ENCODE measurements at regions not wholly inside any gene's neighbourhood (a gene's known extent, or its start where the extent isn't known, plus 50 kb on each side); places are given as distances from the start of the nearest gene placed in this dataset.
"Not testable (repeated sequence)": the region's sequence is repeated elsewhere in the genome, so short reads cannot be mapped to it uniquely, and the experiment has no call there.

- ATAC-seq = no peak
These were observed 92.7 kb upstream of the C1orf174 start for GRCh38 chr1:3992746-3993145.

DNA sequence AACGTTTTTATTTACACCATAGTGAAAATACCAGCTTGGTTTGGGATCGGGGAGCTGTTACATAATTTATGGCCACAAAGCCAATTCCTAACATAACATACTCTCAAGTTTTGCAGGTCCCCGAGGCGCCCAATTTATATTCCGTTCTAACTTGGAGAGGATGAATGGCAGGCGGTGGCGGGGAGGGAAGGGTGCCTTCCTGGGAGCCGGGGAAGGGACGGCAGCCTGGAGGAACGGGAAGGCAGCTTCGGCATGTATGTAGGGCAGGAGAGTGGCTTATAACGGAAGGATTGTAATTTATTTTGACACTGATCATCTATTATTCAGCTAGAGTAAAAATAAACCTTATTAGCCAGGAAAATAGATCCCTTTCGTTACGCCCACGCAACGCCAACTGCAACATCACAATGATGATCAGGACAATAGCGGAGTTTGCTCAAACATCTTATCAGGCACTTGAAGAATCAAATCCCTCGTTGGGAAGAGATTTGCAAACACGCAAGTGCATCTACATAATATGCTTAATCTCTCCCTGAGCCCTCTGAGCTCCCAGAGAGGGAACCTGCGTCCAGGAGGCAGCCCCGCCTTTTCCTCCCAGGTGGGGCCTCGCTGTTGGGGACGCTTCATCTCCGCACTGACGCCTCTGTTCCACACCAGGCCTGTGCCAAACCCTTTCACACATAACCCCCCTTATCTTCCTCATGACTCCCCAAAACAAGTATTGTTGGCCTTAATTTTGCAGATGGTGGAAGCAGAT, 93.7 kb upstream of the C1orf174 start:
- no peak for ATAC-seq

- ATAC-seq = no peak
These were observed 95.2 kb upstream of the C1orf174 start for GRCh38 chr1:3995141-3995780.

DNA sequence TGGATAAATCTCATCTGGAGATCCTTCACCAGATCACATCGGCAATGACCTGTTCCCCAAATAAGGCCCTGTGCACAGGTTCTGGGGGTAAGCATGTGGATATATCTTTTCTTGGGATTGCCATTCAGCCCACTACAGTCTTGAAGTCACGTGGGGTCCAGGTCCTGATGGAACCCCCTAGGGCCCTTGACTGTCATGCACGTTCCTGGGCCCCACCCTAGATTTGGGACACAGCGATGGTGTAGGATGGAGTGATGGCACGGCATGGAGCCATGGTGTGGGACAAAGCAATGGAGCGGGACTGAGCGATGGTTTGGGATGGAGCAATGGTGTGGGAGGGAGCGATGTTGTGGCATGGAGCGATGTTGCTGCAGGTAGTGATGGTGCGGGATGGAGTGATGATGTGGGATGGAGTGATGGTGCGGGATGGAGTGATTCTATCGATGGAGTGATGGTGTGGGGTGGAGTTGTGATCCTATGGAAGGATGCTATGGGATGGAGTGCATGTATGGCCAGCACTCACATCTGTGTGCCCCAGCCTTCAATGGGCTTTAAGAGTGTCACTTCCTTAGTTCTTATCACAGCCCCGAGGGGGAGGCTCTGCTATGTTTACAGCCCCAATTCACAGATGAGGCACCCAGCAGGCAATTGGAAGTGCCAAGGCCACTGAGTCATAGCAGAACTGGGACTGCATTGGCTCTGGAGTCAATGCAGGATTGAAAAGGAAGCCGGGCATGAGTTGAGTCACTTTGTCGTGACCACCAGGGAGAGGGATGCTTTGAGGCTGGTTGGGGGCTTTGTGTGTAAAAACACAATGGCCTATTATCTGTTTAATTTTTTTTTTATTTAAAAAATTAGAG, 97.0 kb upstream of the C1orf174 start:
- ATAC-seq = no peak

DNA sequence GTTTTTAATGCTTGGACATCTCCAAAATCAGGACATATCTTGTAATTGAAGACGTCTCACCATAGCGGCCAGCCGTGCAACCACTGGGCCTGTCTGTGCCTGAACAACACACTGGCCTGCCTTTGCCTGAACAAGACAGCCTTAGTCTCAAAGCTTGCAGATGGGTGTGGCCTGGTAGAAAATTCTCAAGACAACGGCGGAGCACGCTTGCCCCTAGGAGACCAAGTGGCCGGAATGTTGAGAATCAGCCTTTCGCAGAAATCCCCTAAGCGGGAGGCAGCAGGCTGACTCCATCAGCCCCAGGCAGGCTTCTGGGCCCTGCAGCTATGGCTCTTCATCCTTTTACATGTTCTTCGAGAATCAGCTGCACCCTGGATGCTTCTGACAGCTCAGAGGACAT, 98.0 kb upstream of the C1orf174 start:
- ATAC-seq = no peak

DNA sequence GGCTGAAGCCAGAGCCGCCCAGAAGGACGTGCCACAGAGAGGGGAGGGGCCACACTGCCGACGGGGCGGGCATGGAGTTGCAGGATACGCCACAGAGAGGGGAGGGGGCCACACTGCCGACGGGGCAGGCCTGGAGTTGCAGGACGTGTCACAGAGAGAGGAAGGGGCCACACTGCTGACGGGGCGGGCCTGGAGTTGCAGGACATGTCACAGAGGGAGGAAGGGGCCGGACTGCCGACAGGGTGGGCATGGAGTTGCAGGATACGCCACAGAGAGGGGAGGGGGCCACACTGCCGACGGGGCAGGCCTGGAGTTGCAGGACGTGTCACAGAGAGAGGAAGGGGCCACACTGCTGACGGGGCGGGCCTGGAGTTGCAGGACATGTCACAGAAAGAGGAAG, 99.4 kb upstream of the C1orf174 start:
- not testable (repeated sequence) for ATAC-seq

GRCh38 chr1:3999941-4000735, 100.1 kb upstream of the C1orf174 start:
- no peak for ATAC-seq

GRCh38 chr1:4000811-4001251, 100.8 kb upstream of the C1orf174 start:
- no peak for ATAC-seq

DNA sequence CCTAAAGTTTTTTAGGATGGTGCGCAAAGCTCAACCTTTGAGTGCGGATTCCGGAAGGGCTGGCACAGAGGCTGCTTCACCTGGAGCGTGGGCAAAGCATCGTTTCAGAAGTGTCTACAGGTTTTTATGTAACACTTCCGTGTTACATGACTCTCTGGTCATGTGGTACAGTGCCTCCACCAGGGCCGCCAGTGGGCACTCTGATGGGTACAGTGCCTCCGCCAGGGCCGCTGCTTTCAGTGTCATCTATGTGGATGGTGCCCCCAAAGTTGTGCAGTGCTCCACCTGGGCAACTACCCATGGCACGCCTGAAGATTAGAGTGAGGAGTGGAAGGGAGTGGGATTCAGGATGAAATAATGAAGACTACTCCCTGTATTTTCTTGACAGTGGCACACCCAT, 101.4 kb upstream of the C1orf174 start:
- ATAC-seq = no peak

GRCh38 chr1:4002061-4002521, 102.0 kb upstream of the C1orf174 start:
- no peak for ATAC-seq

DNA sequence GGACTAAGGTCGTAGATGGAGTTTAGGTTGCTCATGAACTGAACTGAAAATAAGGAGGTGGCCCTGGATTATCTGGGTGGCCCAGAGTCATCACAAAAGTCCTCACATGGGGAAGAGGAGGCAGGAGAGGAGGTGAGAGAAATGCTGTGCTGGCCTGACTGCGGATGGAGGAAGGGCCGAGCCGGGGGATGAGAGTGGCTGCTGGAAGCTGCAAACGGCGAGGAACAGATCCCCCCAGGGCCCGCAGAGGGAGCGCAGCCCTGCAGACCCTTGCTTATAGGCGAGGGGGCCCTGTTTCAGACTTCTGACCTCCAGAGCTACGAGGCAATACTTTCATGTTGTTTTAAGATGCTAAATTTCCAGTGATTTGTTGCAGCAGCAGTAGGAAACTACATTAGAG, 102.7 kb upstream of the C1orf174 start:
- ATAC-seq = no peak

DNA sequence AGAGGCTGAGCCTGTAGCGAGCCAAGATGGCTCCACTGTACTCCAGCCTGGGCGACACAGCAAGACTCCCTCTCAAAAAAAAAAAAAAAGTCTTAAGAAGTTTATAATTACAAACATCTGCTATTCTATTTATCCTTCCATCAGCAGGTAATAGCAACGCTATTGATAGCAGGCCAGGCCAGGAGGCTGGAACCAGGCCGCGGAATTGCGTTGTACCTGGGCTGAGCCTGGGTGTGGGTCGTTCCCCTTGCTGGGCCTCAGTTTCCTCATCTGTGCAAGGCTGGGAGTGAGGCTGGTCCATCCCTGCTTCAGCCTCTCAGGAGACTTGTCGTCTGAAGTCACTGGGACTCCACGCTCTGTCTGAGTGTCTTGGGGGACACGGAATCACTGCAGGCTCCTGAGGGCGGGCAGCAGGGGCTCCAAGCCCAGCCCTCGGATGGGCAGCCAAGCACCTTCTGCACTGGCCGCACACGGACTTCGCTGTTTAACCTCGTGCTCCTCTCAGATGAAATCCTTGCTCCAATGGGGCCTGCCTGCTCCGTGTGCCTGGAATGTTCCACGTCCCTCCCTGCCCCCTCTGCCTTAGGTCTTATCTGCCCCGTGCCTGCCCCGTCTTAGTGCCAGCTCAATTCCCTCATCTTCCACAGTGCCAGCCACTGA, 103.9 kb upstream of the C1orf174 start:
- no peak for ATAC-seq

- no peak for ATAC-seq
These were observed 104.8 kb upstream of the C1orf174 start for GRCh38 chr1:4004635-4005430.

DNA sequence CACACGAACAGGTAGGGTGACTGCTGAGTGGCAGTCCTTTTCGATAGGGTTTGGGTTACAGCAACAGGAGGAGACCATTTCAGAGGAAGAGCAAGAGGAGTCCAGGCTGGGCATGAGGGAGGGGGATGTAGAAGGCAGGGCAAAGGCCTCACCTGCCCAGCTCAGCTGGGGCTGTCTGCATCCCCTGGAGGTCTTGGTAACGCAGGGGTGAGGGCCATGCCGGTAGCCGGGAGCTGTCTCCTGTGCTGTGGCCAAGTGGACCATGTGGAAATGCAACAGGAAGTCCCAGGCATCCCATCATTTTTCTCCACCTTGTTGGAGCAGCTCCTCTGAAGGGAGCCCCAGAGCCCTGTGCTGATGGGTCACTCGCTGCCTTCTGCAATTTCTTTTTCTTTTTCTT, 105.4 kb upstream of the C1orf174 start:
- no peak for ATAC-seq

DNA sequence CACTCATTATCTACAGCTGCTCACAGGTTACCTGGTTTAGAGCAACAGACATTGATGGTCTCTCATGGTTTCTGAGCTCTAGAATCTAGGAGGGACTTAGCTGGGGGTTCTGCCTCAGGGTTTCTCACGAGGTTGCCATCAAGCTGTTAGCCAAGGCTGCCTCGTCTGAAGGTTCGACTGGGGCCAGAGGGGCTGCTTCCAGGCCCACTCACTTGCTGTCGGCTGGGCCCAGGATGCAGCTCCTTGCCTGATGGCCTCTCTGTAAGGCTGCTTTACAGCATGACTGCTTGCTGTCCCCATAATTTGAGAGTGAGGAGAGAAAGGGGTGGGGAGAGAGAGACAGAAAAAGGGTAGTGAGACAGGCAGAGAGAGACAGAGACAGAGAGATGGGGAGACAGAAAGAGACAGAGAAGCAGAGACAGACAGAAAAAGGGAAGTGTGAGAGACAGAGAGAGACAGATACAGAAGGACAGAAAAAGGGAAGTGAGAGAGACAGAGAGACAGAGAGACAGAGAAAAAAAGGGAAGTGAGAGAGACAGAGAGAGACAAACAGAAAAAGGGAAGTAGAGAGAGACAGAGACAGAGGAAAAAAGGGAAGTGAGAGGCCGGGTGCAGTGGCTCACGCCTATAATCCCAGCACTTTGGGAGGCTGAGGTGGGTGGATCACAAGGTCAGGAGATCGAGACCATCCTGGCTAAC, 106.8 kb upstream of the C1orf174 start:
- ATAC-seq = no peak

GRCh38 chr1:4010284-4010683, 110.2 kb upstream of the C1orf174 start:
- no peak for ATAC-seq

DNA sequence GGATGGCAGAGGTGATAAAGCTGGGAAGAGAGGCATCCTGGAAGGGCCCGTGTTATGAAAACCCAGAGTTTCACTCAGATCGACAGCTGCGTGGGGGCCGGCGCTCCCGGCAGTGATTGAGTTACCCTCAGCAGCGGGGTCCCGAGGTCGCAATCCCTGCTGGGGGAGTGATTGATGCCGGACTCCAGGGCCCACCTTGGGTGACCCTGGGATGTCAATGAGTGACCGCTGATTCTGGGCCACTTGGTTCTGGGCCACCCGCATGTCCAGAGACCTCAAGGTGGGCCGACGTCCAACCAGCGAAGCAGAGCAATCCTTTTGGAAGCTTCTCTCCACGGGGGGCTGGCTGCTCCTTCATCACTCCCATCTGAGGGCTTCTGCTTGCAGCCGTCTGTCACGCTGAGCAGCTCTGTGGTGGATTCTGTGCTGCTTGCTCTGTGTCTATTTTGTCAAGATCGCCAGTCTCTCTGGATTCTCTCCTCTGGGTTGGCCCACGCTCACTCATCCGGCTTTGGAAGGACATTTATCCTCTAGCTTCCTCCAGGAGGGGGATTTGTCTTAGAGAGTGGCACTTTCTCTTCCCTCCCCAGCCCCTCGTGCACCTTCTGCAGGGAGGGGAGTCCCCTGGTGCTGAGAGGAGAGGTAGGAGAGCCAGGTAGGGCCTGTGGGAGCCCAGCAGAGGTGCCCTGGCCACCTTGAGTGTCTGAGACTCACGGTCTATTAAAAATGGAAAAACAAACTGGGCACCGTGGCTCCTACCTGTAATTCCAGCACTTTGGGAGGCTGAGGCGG, 110.9 kb upstream of the C1orf174 start:
- ATAC-seq = no peak

- no peak for ATAC-seq
These were observed 116.5 kb upstream of the C1orf174 start for GRCh38 chr1:4016351-4017130.
